HL-60 (cell line): ENCODE measurements at regions not wholly inside any gene's neighbourhood (a gene's known extent, or its start where the extent isn't known, plus 50 kb on each side); places are given as distances from the start of the nearest gene placed in this dataset.

Experiments
- GABPA ChIP-seq: IDR thresholded peaks from 2 replicates; pipeline ENCODE4 v1.6.1; 2012; ENCODE audit warnings: low read depth
- POLR2AphosphoS5 ChIP-seq: IDR thresholded peaks from 2 replicates; pipeline ENCODE4 v1.6.1; 2012; ENCODE audit warnings: low read depth
- SPI1 ChIP-seq: IDR thresholded peaks from 2 replicates; pipeline ENCODE4 v1.6.1; 2012; ENCODE audit warnings: low read depth, mild to moderate bottlenecking, borderline replicate concordance
- TF ChIP-seq, protein P1 (sequence below): IDR thresholded peaks from one replicate; pipeline ENCODE4 v1.5.1; 2011; ENCODE audit warnings: low read length, control low read depth, inconsistent platforms; ENCODE audit not compliant: insufficient read depth
- TF ChIP-seq, protein P2 (sequence below): IDR thresholded peaks from 2 replicates; pipeline ENCODE4 v1.6.1; 2012; ENCODE audit warnings: low read depth; ENCODE audit not compliant: insufficient replicate concordance

DNA sequence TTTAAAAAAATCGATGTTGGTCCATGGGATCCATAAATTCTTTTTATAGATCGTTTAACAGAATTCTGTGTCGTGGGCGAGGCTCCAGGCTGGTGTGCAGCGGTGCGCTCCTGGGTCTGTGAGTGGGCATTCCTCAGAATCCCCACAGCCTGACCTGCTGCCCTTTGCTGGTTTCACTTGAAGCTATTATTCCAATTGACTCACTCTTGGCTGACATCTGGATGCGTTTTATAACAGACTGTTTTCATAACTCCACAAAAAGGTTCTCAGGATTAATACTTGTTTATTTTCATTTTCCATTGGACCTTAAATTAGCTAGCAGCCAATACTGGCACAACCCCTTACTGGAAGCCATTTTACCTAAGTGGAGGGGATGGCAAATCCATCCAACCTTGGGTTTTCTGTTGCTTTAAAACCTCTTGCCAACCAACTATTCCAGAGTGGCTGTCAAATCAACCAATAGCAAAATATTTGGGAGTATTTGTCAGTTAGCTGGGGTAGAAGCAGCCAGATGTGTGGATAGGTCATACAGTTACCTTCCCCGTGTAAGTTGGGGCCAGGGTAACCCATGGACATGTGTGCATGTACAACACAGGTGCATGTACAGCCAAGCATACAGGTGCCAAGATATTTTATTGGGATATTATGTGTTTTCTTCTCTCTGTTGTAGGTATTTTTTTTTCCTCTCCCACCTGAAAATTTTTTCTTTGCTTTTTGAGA is 160.7 kb upstream of the ZNF32 start:
- TF ChIP-seq, protein P1, sequence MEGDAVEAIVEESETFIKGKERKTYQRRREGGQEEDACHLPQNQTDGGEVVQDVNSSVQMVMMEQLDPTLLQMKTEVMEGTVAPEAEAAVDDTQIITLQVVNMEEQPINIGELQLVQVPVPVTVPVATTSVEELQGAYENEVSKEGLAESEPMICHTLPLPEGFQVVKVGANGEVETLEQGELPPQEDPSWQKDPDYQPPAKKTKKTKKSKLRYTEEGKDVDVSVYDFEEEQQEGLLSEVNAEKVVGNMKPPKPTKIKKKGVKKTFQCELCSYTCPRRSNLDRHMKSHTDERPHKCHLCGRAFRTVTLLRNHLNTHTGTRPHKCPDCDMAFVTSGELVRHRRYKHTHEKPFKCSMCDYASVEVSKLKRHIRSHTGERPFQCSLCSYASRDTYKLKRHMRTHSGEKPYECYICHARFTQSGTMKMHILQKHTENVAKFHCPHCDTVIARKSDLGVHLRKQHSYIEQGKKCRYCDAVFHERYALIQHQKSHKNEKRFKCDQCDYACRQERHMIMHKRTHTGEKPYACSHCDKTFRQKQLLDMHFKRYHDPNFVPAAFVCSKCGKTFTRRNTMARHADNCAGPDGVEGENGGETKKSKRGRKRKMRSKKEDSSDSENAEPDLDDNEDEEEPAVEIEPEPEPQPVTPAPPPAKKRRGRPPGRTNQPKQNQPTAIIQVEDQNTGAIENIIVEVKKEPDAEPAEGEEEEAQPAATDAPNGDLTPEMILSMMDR: no peak
- TF ChIP-seq, protein P2, sequence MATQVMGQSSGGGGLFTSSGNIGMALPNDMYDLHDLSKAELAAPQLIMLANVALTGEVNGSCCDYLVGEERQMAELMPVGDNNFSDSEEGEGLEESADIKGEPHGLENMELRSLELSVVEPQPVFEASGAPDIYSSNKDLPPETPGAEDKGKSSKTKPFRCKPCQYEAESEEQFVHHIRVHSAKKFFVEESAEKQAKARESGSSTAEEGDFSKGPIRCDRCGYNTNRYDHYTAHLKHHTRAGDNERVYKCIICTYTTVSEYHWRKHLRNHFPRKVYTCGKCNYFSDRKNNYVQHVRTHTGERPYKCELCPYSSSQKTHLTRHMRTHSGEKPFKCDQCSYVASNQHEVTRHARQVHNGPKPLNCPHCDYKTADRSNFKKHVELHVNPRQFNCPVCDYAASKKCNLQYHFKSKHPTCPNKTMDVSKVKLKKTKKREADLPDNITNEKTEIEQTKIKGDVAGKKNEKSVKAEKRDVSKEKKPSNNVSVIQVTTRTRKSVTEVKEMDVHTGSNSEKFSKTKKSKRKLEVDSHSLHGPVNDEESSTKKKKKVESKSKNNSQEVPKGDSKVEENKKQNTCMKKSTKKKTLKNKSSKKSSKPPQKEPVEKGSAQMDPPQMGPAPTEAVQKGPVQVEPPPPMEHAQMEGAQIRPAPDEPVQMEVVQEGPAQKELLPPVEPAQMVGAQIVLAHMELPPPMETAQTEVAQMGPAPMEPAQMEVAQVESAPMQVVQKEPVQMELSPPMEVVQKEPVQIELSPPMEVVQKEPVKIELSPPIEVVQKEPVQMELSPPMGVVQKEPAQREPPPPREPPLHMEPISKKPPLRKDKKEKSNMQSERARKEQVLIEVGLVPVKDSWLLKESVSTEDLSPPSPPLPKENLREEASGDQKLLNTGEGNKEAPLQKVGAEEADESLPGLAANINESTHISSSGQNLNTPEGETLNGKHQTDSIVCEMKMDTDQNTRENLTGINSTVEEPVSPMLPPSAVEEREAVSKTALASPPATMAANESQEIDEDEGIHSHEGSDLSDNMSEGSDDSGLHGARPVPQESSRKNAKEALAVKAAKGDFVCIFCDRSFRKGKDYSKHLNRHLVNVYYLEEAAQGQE: no peak
- no peak for TF ChIP-seq GABPA
- TF ChIP-seq POLR2AphosphoS5: no peak
- TF ChIP-seq SPI1: no peak
